Fibroblast of the aortic adventitia (primary cell): ENCODE measurements at regions not wholly inside any gene's neighbourhood (a gene's known extent, or its start where the extent isn't known, plus 50 kb on each side); places are given as distances from the start of the nearest gene placed in this dataset.
"Not testable (repeated sequence)": the region's sequence is repeated elsewhere in the genome, so short reads cannot be mapped to it uniquely, and the experiment has no call there.

Experiments
- DNase-seq: peaks from one replicate; pipeline ENCODE4 v3.0.0-alpha.2; 2010; ENCODE audit warnings: low read depth
- H3K4me3 ChIP-seq: 2 replicates; pipeline ENCODE4 v1.5.1; 2011; ENCODE audit warnings: low read depth, mild to moderate bottlenecking, control low read depth, low read length, moderate library complexity
- TF ChIP-seq, protein P1 (sequence below): IDR thresholded peaks from 2 replicates; pipeline ENCODE4 v1.5.1; 2011; ENCODE audit warnings: mild to moderate bottlenecking, low read length, control low read depth, inconsistent platforms; ENCODE audit not compliant: insufficient read depth

DNA sequence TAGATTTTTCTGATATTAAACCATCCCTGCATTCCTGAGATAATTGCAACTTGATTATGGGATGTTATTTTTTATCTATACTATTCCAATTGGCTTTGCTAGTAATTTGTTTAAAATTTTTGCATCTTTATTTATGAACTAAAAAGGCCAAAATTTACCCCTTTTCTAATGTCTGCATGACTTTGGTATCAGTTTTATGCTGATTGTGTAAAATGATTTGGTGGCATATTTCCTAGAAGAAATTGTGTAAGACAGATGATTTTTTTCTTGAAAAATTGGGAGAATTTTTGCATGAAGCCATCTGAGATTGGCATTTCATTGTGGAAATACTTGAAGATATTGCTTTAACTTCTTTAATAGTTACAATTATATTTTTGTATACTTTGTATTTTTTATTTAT lies 183.8 kb upstream of the TBL1XR1 start:
- TF ChIP-seq, protein P1, sequence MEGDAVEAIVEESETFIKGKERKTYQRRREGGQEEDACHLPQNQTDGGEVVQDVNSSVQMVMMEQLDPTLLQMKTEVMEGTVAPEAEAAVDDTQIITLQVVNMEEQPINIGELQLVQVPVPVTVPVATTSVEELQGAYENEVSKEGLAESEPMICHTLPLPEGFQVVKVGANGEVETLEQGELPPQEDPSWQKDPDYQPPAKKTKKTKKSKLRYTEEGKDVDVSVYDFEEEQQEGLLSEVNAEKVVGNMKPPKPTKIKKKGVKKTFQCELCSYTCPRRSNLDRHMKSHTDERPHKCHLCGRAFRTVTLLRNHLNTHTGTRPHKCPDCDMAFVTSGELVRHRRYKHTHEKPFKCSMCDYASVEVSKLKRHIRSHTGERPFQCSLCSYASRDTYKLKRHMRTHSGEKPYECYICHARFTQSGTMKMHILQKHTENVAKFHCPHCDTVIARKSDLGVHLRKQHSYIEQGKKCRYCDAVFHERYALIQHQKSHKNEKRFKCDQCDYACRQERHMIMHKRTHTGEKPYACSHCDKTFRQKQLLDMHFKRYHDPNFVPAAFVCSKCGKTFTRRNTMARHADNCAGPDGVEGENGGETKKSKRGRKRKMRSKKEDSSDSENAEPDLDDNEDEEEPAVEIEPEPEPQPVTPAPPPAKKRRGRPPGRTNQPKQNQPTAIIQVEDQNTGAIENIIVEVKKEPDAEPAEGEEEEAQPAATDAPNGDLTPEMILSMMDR: no peak
- no peak overlapping the region for H3K4me3 ChIP-seq
- DNase-seq: no peak

DNA sequence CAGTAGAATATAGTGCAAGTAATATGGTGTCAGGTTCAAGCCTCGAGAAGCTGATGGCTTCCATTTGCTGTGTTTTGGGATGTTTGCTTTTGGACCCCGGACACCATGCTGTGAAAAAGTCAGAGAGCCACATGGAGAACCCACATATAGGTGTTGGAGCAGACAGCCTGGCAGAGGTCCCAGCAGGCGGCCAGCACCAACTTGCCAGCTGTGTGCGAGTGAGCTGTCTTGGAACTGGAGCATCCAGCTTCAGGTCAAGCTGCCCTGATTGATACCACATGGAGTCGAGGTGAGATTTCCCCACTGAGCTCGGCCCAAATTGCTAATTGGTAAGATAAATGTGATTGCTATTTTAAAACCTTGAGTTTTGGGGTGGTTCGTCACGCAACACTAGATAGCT lies 185.7 kb upstream of the TBL1XR1 start:
- TF ChIP-seq, protein P1: no peak
- no peak overlapping the region for H3K4me3 ChIP-seq
- DNase-seq: no peak

DNA sequence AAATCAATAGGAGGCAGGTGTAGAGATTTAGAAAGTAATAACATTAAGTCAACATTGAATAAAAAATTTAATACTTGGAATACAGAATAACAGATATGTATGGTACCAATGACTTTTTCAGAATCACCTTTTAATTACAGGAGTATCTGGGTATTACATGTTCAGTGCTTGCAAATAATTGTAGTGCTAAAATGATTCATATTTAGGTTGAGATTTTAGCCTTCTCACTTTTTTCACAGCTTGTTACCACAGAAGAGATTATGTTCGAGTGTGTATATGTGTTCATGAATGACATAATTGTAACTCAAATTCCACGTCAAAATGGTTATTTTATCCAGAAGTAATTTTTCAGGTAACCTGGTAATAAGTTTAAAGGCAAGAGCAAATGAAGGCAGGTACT lies 187.9 kb upstream of the TBL1XR1 start:
- TF ChIP-seq, protein P1: no peak
- H3K4me3 ChIP-seq: no peak overlapping the region
- DNase-seq: no peak

DNA sequence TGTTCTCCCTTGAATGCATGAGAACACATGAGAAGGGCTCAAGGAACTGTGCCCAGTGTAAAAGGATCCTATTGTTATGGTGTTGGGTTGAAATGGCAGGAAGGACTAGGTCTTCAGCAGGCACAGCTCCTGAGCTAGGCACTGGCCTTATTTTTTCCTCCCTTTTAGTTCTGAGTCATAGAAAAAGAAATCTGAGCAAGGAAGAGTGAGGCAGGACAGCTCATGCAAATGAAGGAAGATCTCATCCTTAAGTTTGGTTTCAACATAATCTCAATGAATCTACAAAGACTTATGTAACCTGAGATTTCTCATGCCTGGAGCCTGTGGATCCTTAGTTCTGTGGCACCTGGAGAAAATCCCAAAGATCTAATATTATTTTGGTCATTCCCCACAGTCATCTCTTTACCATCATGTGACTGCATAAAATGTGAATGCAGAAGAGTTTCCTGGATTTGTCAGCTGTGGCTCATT lies 188.6 kb upstream of the TBL1XR1 start:
- TF ChIP-seq, protein P1: no peak
- DNase-seq: peak; percentile 39
- H3K4me3 ChIP-seq: no peak overlapping the region

DNA sequence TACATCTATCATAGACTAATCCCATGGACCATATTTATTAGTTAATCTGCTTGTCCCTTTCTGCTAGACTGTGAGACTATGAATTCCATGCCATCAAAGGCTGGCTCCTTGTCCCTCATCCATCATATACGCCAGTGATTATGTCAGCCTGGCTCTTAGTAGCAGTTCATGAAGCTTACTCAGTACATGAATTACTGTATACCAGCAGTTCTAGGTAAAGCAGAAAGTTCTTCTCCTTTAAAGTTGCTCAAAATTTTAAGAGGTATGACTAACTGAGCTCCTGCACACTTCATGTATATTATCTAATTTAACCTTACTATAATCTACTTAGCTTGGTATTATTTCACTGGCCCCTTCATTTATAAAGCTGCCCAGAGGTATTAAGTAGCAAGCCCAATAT lies 190.9 kb upstream of the TBL1XR1 start:
- DNase-seq: no peak
- TF ChIP-seq, protein P1: no peak

DNA sequence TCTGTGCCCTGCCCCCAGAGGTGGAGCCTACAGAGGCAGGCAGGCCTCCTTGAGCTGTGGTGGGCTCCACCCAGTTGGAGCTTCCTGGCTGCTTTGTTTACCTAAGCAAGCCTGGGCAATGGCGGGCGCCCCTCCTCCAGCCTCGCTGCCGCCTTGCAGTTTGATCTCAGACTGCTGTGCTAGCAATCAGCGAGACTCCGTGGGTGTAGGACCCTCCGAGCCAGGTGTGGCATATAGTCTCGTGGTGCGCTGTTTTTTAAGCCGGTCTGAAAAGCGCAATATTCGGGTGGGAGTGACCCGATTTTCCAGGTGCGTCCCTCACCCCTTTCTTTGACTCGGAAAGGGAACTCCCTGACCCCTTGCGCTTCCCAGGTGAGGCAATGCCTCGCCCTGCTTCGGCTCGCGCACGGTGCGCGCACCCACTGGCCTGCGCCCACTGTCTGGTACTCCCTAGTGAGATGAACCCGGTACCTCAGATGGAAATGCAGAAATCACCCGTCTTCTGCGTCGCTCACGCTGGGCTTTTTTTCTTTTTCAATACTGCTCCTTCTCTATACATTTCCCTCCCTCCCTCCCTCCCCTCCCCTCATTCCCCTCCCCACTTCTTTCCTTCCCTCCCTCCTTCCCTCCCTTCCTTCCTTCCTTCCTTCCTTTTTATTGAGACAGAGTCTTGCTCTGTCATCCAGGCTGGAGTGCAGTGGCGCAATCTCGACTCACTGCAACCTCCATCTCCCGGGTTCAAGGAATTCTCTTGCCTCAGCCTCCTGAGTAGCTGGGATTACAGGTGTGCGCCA lies 197.1 kb upstream of the TBL1XR1 start:
- not testable (repeated sequence) for DNase-seq, H3K4me3 ChIP-seq

More for the DNA sequence above, 190.9 kb upstream of the TBL1XR1 start:
- no peak overlapping the region for H3K4me3 ChIP-seq

DNA sequence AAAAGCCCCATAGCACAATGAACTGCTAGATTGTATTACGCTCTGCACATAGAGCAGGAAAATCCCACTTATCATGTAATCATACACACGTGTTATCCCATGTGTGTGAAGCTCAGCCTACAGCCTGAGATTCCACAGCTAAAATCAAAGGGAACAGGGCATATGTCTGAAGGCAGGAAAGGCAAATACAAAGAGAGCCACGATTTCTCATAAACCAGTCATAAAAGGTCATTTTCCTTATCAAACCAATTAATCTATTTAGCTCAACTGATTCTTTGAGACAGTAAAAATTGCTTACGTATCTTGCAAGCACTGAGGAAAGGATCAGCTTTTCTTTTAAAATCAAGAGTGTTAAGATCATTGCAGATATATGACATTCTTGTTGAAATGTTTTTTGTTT lies 199.5 kb upstream of the TBL1XR1 start:
- TF ChIP-seq, protein P1: no peak
- H3K4me3 ChIP-seq: no peak overlapping the region
- DNase-seq: no peak
